HEK293 (cell line): ENCODE measurements at regions not wholly inside any gene's neighbourhood (a gene's known extent, or its start where the extent isn't known, plus 50 kb on each side); places are given as distances from the start of the nearest gene placed in this dataset.

ENCODE experiments used
- CTCF ChIA-PET: fragments of 350-600 bp; formaldehyde crosslinking; extraction: SDS; loops from one replicate; lab custom pipeline; 2021; ENCODE audit warnings: antibody characterized with exemption; lab: Yijun Ruan, JAX
- POLR2A ChIA-PET: fragments of 300-600 bp; formaldehyde crosslinking; extraction: SDS; loops from one replicate; lab custom pipeline; 2020; ENCODE audit warnings: antibody characterized with exemption, inconsistent platforms; lab: Yijun Ruan, JAX
- H3K27ac ChIP-seq: fragments of 200-500 bp; sonication (Bioruptor generic); 2 replicates; pipeline ENCODE4 v1.5.1; 2014; ENCODE audit warnings: low read depth, low read length, control low read depth, inconsistent platforms; ENCODE audit errors: extremely low read depth
- H3K36me3 ChIP-seq, 2 experiments: fragments of 200-500 bp in 1 of 2; sonication (Bioruptor generic) in 1 of 2; 1 replicate in 1 of 2; 2 replicates in 1 of 2; pipeline ENCODE4 v1.5.1; 2014 to 2017; ENCODE audit warnings: inconsistent platforms in 2 of 2, low read length in 2 of 2; ENCODE audit not compliant: control insufficient read depth in 2 of 2, insufficient read depth in 1 of 2
- H3K4me1 ChIP-seq: fragments of 200-500 bp; sonication (Bioruptor generic); 2 replicates; pipeline ENCODE4 v1.5.1; 2014; ENCODE audit warnings: mild to moderate bottlenecking, low read length, inconsistent platforms; ENCODE audit not compliant: control insufficient read depth, insufficient read depth
- H3K4me3 ChIP-seq: 2 replicates; pipeline ENCODE4 v1.5.1; 2011; ENCODE audit warnings: low read depth, mild to moderate bottlenecking, control low read depth, low read length, moderate library complexity
- H3K9me3 ChIP-seq: fragments of 200-500 bp; sonication (Bioruptor generic); 2 replicates; pipeline ENCODE4 v1.5.1; 2014; ENCODE audit warnings: low read depth, low read length, inconsistent platforms; ENCODE audit not compliant: control insufficient read depth, insufficient read depth
- GFI1B ChIP-seq: fragments of 450-650 bp; formaldehyde crosslinking; IDR thresholded peaks from 2 replicates; pipeline ENCODE4 v1.5.1; 2016; ENCODE audit warnings: missing biosample characterization, missing genetic modification characterization
- KLF1 ChIP-seq: fragments of 450-650 bp; formaldehyde crosslinking; IDR thresholded peaks from 2 replicates; pipeline ENCODE4 v1.5.1; 2016; ENCODE audit warnings: missing biosample characterization, missing genetic modification characterization
- OVOL3 ChIP-seq: fragments of 450-650 bp; formaldehyde crosslinking; IDR thresholded peaks from 2 replicates; pipeline ENCODE4 v1.5.1; 2016; ENCODE audit warnings: missing biosample characterization, missing genetic modification characterization
- PRDM1 ChIP-seq: fragments of 450-650 bp; formaldehyde crosslinking; IDR thresholded peaks from 2 replicates; pipeline ENCODE4; 2016; ENCODE audit warnings: missing biosample characterization, missing genetic modification characterization
- REPIN1 ChIP-seq: fragments of 450-650 bp; formaldehyde crosslinking; IDR thresholded peaks from 2 replicates; pipeline ENCODE4 v1.5.1; 2017; ENCODE audit warnings: missing biosample characterization, missing genetic modification characterization, low read depth
- WT1 ChIP-seq: fragments of 450-650 bp; formaldehyde crosslinking; IDR thresholded peaks from 2 replicates; pipeline ENCODE4 v1.5.1; 2016; ENCODE audit warnings: missing biosample characterization, missing genetic modification characterization
- ZFP3 ChIP-seq: fragments of 450-650 bp; formaldehyde crosslinking; IDR thresholded peaks from 2 replicates; pipeline ENCODE4 v1.5.1; 2016; ENCODE audit warnings: low read depth, missing biosample characterization, missing genetic modification characterization
- ZNF174 ChIP-seq: fragments of 450-650 bp; formaldehyde crosslinking; IDR thresholded peaks from 2 replicates; pipeline ENCODE4 v1.5.0; 2017; ENCODE audit warnings: missing biosample characterization, mild to moderate bottlenecking, missing genetic modification characterization
- ZNF175 ChIP-seq: fragments of 450-650 bp; formaldehyde crosslinking; IDR thresholded peaks from 2 replicates; pipeline ENCODE4 v1.5.1; 2016; ENCODE audit warnings: missing biosample characterization, missing genetic modification characterization
- ZNF19 ChIP-seq: fragments of 450-650 bp; formaldehyde crosslinking; IDR thresholded peaks from 2 replicates; pipeline ENCODE4; 2016; ENCODE audit warnings: missing biosample characterization, missing genetic modification characterization, low read depth
- ZNF248 ChIP-seq: fragments of 450-650 bp; formaldehyde crosslinking; IDR thresholded peaks from 2 replicates; pipeline ENCODE4 v1.5.1; 2017; ENCODE audit warnings: missing biosample characterization, missing genetic modification characterization
- ZNF292 ChIP-seq: fragments of 450-650 bp; formaldehyde crosslinking; IDR thresholded peaks from 2 replicates; pipeline ENCODE4 v1.5.1; 2016; ENCODE audit warnings: low read depth, missing biosample characterization, missing genetic modification characterization, borderline replicate concordance
- ZNF311 ChIP-seq: fragments of 450-650 bp; formaldehyde crosslinking; IDR thresholded peaks from 2 replicates; pipeline ENCODE4 v1.5.1; 2017; ENCODE audit warnings: missing biosample characterization, missing genetic modification characterization, borderline replicate concordance
- ZNF416 ChIP-seq: fragments of 450-650 bp; formaldehyde crosslinking; IDR thresholded peaks from 2 replicates; pipeline ENCODE4 v1.5.1; 2016; ENCODE audit warnings: missing biosample characterization, missing genetic modification characterization
- ZNF707 ChIP-seq: fragments of 450-650 bp; formaldehyde crosslinking; IDR thresholded peaks from 2 replicates; pipeline ENCODE4 v1.5.1; 2016; ENCODE audit warnings: missing biosample characterization, missing genetic modification characterization
- ZNF791 ChIP-seq: fragments of 450-650 bp; formaldehyde crosslinking; IDR thresholded peaks from 2 replicates; pipeline ENCODE4 v1.5.1; 2016; ENCODE audit warnings: missing biosample characterization, missing genetic modification characterization
- ZNF792 ChIP-seq: fragments of 450-650 bp; formaldehyde crosslinking; IDR thresholded peaks from 2 replicates; pipeline ENCODE4 v1.5.1; 2016; ENCODE audit warnings: missing biosample characterization, missing genetic modification characterization
- TF ChIP-seq, protein P1 (sequence below): fragments of 450-650 bp; formaldehyde crosslinking; optimal IDR thresholded peaks from 2 replicates; pipeline ENCODE3; 2016; ENCODE audit warnings: missing biosample characterization, mild to moderate bottlenecking, missing genetic modification characterization
- TF ChIP-seq, protein P2 (sequence below): fragments of 450-650 bp; formaldehyde crosslinking; IDR thresholded peaks from 2 replicates; pipeline ENCODE4 v1.5.1; 2017; ENCODE audit warnings: missing biosample characterization, missing genetic modification characterization
- TF ChIP-seq, protein P3 (sequence below): fragments of 450-650 bp; formaldehyde crosslinking; IDR thresholded peaks from 2 replicates; pipeline ENCODE4 v1.5.1; 2016; ENCODE audit warnings: missing biosample characterization, missing genetic modification characterization
- TF ChIP-seq, protein P4 (sequence below): fragments of 450-650 bp; formaldehyde crosslinking; IDR thresholded peaks from 2 replicates; pipeline ENCODE4 v1.5.1; 2016; ENCODE audit warnings: missing biosample characterization, missing genetic modification characterization
- TF ChIP-seq, protein P5 (sequence below): IDR thresholded peaks from 2 replicates; pipeline ENCODE4 v1.6.1; 2011; ENCODE audit warnings: mild to moderate bottlenecking, low read depth, low read length, borderline replicate concordance

DNA sequence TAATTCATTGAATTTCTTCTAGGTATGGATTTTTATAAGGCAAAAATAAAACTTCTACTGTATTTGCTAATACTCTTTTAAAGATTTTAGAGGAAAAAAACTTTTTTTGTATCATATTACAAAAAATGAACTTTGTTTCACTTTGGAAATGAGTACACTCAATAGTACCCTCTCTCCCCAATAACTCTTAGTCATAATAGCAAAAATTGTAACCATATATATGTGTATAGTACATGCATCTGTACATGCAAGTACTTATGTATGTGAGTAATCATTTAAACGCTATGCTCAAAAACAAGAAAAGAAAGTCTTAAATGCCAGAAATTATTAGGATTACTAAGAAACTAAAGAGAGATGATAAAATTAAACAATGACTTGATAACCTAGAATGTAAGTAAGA lies 95.9 kb upstream of the HGF start (continued):
- TF ChIP-seq OVOL3 (no peak), KLF1 (tag by site-specific recombination) (no peak)

DNA sequence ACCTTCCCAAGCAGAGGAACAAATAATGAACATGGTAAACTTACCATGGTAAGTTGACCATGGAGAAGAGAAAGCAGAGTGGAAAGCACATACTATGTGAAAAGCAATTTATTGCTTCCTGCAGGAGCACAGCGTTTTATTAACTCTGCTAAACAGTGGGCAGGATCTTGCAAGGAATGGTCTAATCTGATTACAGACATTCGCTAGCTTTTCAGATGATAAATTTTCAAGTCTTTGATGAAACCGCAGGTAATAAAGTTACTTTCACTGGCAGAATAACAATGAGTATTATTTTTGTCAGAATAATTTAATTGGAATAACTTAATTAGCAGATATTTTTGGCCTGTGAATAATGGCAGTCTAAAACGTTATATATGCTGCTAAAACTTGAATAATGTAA lies 89.6 kb upstream of the HGF start:
- Histone ChIP-seq H3K27ac (no peak overlapping the region), H3K9me3 (no peaks in the 10 kb centered on the region), H3K4me1 (no peaks in the 10 kb centered on the region), H3K4me3 (no peak overlapping the region), H3K36me3 (no peaks in the 10 kb centered on the region)
- ChIA-PET CTCF (interaction anchor here (0.6 kb wide), 1 partner anchor 276 kb away, joined by 4 read pairs; no protein-coding TSS in a partner anchor), POLR2A (no interaction called here)
- TF ChIP-seq WT1 (no peak), REPIN1 (tag by site-specific recombination) (no peak), ZNF19 (tag by site-specific recombination) (no peak), ZNF791 (tag by site-specific recombination) (no peak), ZNF707 (tag by site-specific recombination) (no peak), ZNF248 (tag by site-specific recombination) (no peak), ZNF416 (tag by site-specific recombination) (no peak), GFI1B (tag by site-specific recombination) (no peak), ZNF174 (tag by site-specific recombination) (no peak), ZNF292 (tag by site-specific recombination) (no peak), ZFP3 (tag by site-specific recombination) (no peak), ZNF792 (tag by site-specific recombination) (no peak), PRDM1 (tag by site-specific recombination) (no peak), ZNF311 (tag by site-specific recombination) (no peak), ZNF175 (tag by site-specific recombination) (no peak)
- TF ChIP-seq, protein P1, sequence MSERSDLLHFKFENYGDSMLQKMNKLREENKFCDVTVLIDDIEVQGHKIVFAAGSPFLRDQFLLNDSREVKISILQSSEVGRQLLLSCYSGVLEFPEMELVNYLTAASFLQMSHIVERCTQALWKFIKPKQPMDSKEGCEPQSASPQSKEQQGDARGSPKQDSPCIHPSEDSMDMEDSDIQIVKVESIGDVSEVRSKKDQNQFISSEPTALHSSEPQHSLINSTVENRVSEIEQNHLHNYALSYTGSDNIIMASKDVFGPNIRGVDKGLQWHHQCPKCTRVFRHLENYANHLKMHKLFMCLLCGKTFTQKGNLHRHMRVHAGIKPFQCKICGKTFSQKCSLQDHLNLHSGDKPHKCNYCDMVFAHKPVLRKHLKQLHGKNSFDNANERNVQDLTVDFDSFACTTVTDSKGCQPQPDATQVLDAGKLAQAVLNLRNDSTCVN (tag by site-specific recombination), result no peak
- TF ChIP-seq, protein P2, sequence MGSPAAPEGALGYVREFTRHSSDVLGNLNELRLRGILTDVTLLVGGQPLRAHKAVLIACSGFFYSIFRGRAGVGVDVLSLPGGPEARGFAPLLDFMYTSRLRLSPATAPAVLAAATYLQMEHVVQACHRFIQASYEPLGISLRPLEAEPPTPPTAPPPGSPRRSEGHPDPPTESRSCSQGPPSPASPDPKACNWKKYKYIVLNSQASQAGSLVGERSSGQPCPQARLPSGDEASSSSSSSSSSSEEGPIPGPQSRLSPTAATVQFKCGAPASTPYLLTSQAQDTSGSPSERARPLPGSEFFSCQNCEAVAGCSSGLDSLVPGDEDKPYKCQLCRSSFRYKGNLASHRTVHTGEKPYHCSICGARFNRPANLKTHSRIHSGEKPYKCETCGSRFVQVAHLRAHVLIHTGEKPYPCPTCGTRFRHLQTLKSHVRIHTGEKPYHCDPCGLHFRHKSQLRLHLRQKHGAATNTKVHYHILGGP (tag by site-specific recombination), result no peak
- TF ChIP-seq, protein P3, sequence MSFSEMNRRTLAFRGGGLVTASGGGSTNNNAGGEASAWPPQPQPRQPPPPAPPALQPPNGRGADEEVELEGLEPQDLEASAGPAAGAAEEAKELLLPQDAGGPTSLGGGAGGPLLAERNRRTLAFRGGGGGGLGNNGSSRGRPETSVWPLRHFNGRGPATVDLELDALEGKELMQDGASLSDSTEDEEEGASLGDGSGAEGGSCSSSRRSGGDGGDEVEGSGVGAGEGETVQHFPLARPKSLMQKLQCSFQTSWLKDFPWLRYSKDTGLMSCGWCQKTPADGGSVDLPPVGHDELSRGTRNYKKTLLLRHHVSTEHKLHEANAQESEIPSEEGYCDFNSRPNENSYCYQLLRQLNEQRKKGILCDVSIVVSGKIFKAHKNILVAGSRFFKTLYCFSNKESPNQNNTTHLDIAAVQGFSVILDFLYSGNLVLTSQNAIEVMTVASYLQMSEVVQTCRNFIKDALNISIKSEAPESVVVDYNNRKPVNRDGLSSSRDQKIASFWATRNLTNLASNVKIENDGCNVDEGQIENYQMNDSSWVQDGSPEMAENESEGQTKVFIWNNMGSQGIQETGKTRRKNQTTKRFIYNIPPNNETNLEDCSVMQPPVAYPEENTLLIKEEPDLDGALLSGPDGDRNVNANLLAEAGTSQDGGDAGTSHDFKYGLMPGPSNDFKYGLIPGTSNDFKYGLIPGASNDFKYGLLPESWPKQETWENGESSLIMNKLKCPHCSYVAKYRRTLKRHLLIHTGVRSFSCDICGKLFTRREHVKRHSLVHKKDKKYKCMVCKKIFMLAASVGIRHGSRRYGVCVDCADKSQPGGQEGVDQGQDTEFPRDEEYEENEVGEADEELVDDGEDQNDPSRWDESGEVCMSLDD, result no peak
- TF ChIP-seq, protein P4, sequence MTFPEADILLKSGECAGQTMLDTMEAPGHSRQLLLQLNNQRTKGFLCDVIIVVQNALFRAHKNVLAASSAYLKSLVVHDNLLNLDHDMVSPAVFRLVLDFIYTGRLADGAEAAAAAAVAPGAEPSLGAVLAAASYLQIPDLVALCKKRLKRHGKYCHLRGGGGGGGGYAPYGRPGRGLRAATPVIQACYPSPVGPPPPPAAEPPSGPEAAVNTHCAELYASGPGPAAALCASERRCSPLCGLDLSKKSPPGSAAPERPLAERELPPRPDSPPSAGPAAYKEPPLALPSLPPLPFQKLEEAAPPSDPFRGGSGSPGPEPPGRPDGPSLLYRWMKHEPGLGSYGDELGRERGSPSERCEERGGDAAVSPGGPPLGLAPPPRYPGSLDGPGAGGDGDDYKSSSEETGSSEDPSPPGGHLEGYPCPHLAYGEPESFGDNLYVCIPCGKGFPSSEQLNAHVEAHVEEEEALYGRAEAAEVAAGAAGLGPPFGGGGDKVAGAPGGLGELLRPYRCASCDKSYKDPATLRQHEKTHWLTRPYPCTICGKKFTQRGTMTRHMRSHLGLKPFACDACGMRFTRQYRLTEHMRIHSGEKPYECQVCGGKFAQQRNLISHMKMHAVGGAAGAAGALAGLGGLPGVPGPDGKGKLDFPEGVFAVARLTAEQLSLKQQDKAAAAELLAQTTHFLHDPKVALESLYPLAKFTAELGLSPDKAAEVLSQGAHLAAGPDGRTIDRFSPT (tag by site-specific recombination), result no peak
- TF ChIP-seq, protein P5, sequence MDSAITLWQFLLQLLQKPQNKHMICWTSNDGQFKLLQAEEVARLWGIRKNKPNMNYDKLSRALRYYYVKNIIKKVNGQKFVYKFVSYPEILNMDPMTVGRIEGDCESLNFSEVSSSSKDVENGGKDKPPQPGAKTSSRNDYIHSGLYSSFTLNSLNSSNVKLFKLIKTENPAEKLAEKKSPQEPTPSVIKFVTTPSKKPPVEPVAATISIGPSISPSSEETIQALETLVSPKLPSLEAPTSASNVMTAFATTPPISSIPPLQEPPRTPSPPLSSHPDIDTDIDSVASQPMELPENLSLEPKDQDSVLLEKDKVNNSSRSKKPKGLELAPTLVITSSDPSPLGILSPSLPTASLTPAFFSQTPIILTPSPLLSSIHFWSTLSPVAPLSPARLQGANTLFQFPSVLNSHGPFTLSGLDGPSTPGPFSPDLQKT, result no peak
